ENCODE measurements at regions not wholly inside any gene's neighbourhood (a gene's known extent, or its start where the extent isn't known, plus 50 kb on each side); places are given as distances from the start of the nearest gene placed in this dataset.

GRCh38 chr5:129367883-129368282 lies 92.2 kb upstream of the ADAMTS19 start:
- no peak overlapping the region for H3K4me3 ChIP-seq (ENCODE audit: low read depth, low read length)
- TF ChIP-seq CTCF (IDR thresholded peaks at IDR 0.05; ENCODE audit: low read depth, low read length, missing control alignments) = no peak
- in situ Hi-C loops (cut with HindIII; ENCODE audit: low sequenced_read_pairs) = no loop called here
- no peak for DNase-seq (ENCODE audit: low read depth)

DNA sequence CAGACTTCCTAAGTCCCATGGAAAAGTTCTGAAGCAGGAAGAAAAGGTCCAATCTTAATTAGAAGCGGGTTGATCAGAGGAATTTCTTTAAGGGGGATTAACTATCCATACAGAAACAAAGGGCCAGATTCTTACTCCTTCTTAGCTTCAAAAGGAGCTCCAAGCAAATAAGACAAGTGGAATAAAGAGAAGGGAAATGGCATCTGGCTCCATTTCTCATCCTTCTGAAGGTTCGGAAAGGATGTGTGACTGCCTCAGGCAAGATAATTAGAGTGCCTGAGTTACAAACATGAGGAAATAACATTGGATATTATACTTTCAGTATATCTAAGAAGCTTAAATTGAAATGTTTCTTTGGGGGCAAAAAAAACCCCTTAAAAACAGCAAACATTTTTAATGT lies 88.1 kb upstream of the ADAMTS19 start:
- in situ Hi-C loops (cut with HindIII; ENCODE audit: low sequenced_read_pairs) = no loop called here
- no peak for TF ChIP-seq CTCF (IDR thresholded peaks at IDR 0.05; ENCODE audit: low read depth, low read length, missing control alignments)
- no peak for DNase-seq (ENCODE audit: low read depth)
- no peak overlapping the region for H3K4me3 ChIP-seq (ENCODE audit: low read depth, low read length)

- no peak overlapping the region for H3K4me3 ChIP-seq (ENCODE audit: low read depth, low read length)
- no peak for DNase-seq (ENCODE audit: low read depth)
- in situ Hi-C loops (cut with HindIII; ENCODE audit: low sequenced_read_pairs) = no loop called here
- no peak for TF ChIP-seq CTCF (IDR thresholded peaks at IDR 0.05; ENCODE audit: low read depth, low read length, missing control alignments)
These were observed 82.6 kb upstream of the ADAMTS19 start for GRCh38 chr5:129377504-129377903.

DNA sequence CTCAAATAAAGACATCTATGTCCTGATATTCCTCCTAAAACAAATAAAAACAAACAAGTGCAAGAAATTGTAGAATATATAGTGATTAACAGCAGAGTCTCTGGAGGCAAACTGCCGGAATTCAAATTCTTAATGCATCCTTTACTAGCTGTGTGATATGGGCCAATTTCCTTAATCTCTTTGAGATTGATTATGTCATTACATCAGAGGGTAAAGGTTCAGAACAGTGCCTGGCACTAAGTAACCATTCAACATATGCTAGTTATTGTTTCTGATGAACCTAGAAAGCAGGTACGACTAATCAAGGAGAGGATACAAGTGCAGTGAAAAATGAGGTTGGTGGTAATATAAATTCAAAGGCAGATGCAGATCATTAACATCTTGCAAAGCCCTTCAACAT lies 81.1 kb upstream of the ADAMTS19 start:
- no peak overlapping the region for H3K4me3 ChIP-seq (ENCODE audit: low read depth, low read length)
- no peak for TF ChIP-seq CTCF (IDR thresholded peaks at IDR 0.05; ENCODE audit: low read depth, low read length, missing control alignments)
- in situ Hi-C loops (cut with HindIII; ENCODE audit: low sequenced_read_pairs) = no loop called here
- DNase-seq (ENCODE audit: low read depth) = no peak

DNA sequence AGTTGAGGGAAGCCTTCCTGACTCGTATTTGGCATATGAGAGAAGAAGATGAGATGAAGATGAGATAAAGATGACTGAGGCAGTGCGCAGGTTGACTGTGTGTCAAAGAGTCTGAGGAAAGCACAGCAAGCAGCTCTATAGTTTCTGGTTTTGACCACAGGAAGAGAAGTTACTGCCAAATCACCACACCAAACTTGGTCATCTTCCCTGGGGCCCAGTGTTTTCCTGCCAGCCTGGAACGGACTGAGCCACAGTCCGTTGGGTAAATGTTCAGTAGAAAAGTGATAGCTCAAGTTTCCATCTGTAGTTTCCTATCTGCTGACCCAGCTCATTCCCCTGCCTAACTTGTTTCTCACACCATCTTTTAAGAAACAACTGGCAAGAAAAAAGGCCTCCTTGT lies 80.7 kb upstream of the ADAMTS19 start:
- no peak overlapping the region for H3K4me3 ChIP-seq (ENCODE audit: low read depth, low read length)
- in situ Hi-C loops (cut with HindIII; ENCODE audit: low sequenced_read_pairs) = no loop called here
- DNase-seq (ENCODE audit: low read depth) = peak; percentile 29
- no peak for TF ChIP-seq CTCF (IDR thresholded peaks at IDR 0.05; ENCODE audit: low read depth, low read length, missing control alignments)

DNA sequence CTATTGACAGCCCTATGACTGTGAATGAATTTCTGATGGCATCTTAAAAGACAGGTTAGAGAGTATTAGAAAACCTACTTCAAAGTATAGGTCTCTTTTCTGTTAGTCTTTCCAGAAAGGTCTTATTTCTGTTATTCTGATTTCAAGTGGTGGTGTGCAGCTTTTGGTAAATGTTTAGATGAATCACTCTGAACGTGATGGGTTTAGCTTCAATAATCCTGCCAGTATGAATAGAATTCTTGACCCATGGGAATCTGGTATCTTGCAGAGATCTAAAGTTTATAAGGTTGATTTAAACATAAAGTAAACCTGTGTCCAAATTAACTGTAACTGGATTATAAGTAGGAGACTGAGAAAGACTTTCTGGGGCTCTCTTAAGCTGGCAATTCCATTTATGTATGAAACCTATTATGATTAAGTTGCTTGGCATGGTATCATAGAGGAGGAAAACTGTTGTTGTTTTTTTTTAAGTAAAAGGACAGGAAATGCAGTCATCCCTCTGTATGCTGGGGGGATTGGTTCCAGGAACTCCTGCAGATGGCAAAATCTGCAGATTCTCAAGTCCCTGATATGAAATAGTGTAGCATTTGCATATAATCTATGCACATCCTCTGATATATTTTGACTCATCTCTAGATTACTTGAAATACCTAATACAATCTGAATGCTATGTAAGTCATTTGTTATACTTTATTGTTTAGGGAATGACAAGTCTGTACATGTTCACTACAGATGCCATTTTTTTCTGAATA lies 77.0 kb upstream of the ADAMTS19 start:
- no peak for DNase-seq (ENCODE audit: low read depth)
- in situ Hi-C loops (cut with HindIII; ENCODE audit: low sequenced_read_pairs) = no loop called here
- no peak for TF ChIP-seq CTCF (IDR thresholded peaks at IDR 0.05; ENCODE audit: low read depth, low read length, missing control alignments)
- H3K4me3 ChIP-seq (ENCODE audit: low read depth, low read length) = no peak overlapping the region
